Fibroblast of skin of left biceps (primary cell): ENCODE measurements at regions not wholly inside any gene's neighbourhood (a gene's known extent, or its start where the extent isn't known, plus 50 kb on each side); places are given as distances from the start of the nearest gene placed in this dataset.
"Not testable (repeated sequence)": the region's sequence is repeated elsewhere in the genome, so short reads cannot be mapped to it uniquely, and the experiment has no call there.

Experiments
- DNase-seq, 2 experiments: peaks; one replicate each; pipeline ENCODE4 v3.0.0-alpha.2; 2013; ENCODE audit warnings: low read depth in 2 of 2

- no peak for DNase-seq
These were observed 73.9 kb downstream of the RMI1 start for GRCh38 chr9:84054341-84055010.

- DNase-seq: no peak
These were observed 77.1 kb downstream of the RMI1 start for GRCh38 chr9:84057662-84058061.

- DNase-seq: no peak
These were observed 79.3 kb downstream of the RMI1 start for GRCh38 chr9:84059936-84060335.

GRCh38 chr9:84061613-84062193, 81.1 kb downstream of the RMI1 start:
- DNase-seq: no peak

- DNase-seq: no peak
These were observed 81.9 kb downstream of the RMI1 start for GRCh38 chr9:84062538-84062937.

GRCh38 chr9:84067821-84068220, 87.2 kb downstream of the RMI1 start:
- no peak for DNase-seq

GRCh38 chr9:84068872-84069271, 88.3 kb downstream of the RMI1 start:
- no peak for DNase-seq

GRCh38 chr9:84070590-84070989, 90.0 kb downstream of the RMI1 start:
- DNase-seq: no peak

- no peak for DNase-seq
These were observed 92.1 kb downstream of the RMI1 start for GRCh38 chr9:84072621-84073180.

- DNase-seq: no peak
These were observed 94.4 kb downstream of the RMI1 start for GRCh38 chr9:84075004-84075403.

- no peak for DNase-seq
These were observed 95.8 kb downstream of the RMI1 start for GRCh38 chr9:84076384-84076783.

GRCh38 chr9:84077816-84078215, 97.2 kb downstream of the RMI1 start:
- DNase-seq: not testable (repeated sequence)

GRCh38 chr9:84079994-84080393, 99.4 kb downstream of the RMI1 start:
- no peak for DNase-seq

- no peak for DNase-seq
These were observed 121.5 kb downstream of the RMI1 start for GRCh38 chr9:84101964-84102632.

GRCh38 chr9:84103651-84104377, 123.2 kb downstream of the RMI1 start:
- DNase-seq: no peak

GRCh38 chr9:84107081-84107480, 126.5 kb downstream of the RMI1 start:
- no peak for DNase-seq

GRCh38 chr9:84107995-84108394, 127.4 kb downstream of the RMI1 start:
- DNase-seq: no peak

GRCh38 chr9:84111726-84112125, 131.1 kb downstream of the RMI1 start:
- no peak for DNase-seq

- peak; percentile 64 to 69 for DNase-seq
These were observed 141.5 kb downstream of the RMI1 start for GRCh38 chr9:84121991-84122523.

GRCh38 chr9:84122572-84122971, 142.0 kb downstream of the RMI1 start:
- no peak for DNase-seq

GRCh38 chr9:84123648-84124406, 143.2 kb downstream of the RMI1 start:
- DNase-seq: no peak
